ENCODE measurements at regions not wholly inside any gene's neighbourhood (a gene's known extent, or its start where the extent isn't known, plus 50 kb on each side); places are given as distances from the start of the nearest gene placed in this dataset.

- H3K36me3 ChIP-seq = no peaks in the 10 kb centered on the region
- no peak overlapping the region for H3K27ac ChIP-seq
- no peaks in the 10 kb centered on the region for H3K27me3 ChIP-seq
- DNase-seq (ENCODE audit: low spot score) = no peak
- TF ChIP-seq CTCF (IDR thresholded peaks at IDR 0.05) = no peak
- no peaks in the 10 kb centered on the region for H3K9me3 ChIP-seq
- H3K4me1 ChIP-seq = no peaks in the 10 kb centered on the region
- H3K4me3 ChIP-seq = no peak overlapping the region
These were observed 555.2 kb downstream of the STK39 start for GRCh38 chr2:167692191-167692590.

- no peaks in the 10 kb centered on the region for H3K27me3 ChIP-seq
- H3K4me1 ChIP-seq = no peaks in the 10 kb centered on the region
- no peak overlapping the region for H3K27ac ChIP-seq
- H3K36me3 ChIP-seq = no peaks in the 10 kb centered on the region
- H3K4me3 ChIP-seq = no peak overlapping the region
- H3K9me3 ChIP-seq = no peaks in the 10 kb centered on the region
- no peak for TF ChIP-seq CTCF (IDR thresholded peaks at IDR 0.05)
- DNase-seq (ENCODE audit: low spot score) = no peak
These were observed 558.0 kb downstream of the STK39 start for GRCh38 chr2:167689444-167689843.

- TF ChIP-seq CTCF (IDR thresholded peaks at IDR 0.05) = no peak
- no peak overlapping the region for H3K4me3 ChIP-seq
- H3K27me3 ChIP-seq = no peaks in the 10 kb centered on the region
- H3K9me3 ChIP-seq = no peaks in the 10 kb centered on the region
- no peak for DNase-seq (ENCODE audit: low spot score)
- H3K4me1 ChIP-seq = no peaks in the 10 kb centered on the region
- H3K27ac ChIP-seq = no peak overlapping the region
- H3K36me3 ChIP-seq = no peaks in the 10 kb centered on the region
These were observed 560.7 kb downstream of the STK39 start for GRCh38 chr2:167686691-167687090.

- Histone ChIP-seq H3K27me3 (no peaks in the 10 kb centered on the region), H3K36me3 (no peaks in the 10 kb centered on the region), H3K4me3 (no peak overlapping the region), H3K27ac (no peak overlapping the region), H3K4me1 (no peaks in the 10 kb centered on the region), H3K9me3 (no peaks in the 10 kb centered on the region)
- DNase-seq (ENCODE audit: low spot score) = no peak
- TF ChIP-seq CTCF (IDR thresholded peaks at IDR 0.05) = no peak
These were observed 566.0 kb downstream of the STK39 start for GRCh38 chr2:167681234-167682015.

- Histone ChIP-seq H3K9me3 (no peaks in the 10 kb centered on the region), H3K27me3 (no peaks in the 10 kb centered on the region), H3K4me1 (no peaks in the 10 kb centered on the region), H3K27ac (no peak overlapping the region), H3K4me3 (no peak overlapping the region), H3K36me3 (no peaks in the 10 kb centered on the region)
- DNase-seq (ENCODE audit: low spot score) = no peak
- no peak for TF ChIP-seq CTCF (IDR thresholded peaks at IDR 0.05)
These were observed 569.2 kb downstream of the STK39 start for GRCh38 chr2:167678158-167678557.

- no peaks in the 10 kb centered on the region for H3K4me1 ChIP-seq
- H3K9me3 ChIP-seq = peaks cover 0 to 2% of the 10 kb centered on the region in 2 donors
- H3K27me3 ChIP-seq = no peaks in the 10 kb centered on the region
- H3K27ac ChIP-seq = no peak overlapping the region
- no peaks in the 10 kb centered on the region for H3K36me3 ChIP-seq
- no peak for DNase-seq (ENCODE audit: low spot score)
- TF ChIP-seq CTCF (IDR thresholded peaks at IDR 0.05) = no peak
- no peak overlapping the region for H3K4me3 ChIP-seq
These were observed 571.5 kb downstream of the STK39 start for GRCh38 chr2:167675906-167676305.
